K562 (cell line): ENCODE measurements at regions not wholly inside any gene's neighbourhood (a gene's known extent, or its start where the extent isn't known, plus 50 kb on each side); places are given as distances from the start of the nearest gene placed in this dataset.

Experiments
- ATAC-seq: fragments of 200-7000 bp; cut with Tn5 transposase; 3 replicates; pipeline ENCODE4 v1.9.1; 2020; ENCODE audit warnings: moderate library complexity
- BruUV-seq: library from RNA; stranded (reverse); fragments of 400-500 nt; replicated peaks from 2 replicates; lab custom pipeline; 2021; lab: Mats Ljungman, UMichigan
- CTCF ChIA-PET: fragments of 300-600 bp; formaldehyde crosslinking; extraction: SDS; loops from one replicate; lab custom pipeline; 2021; ENCODE audit warnings: low intra/inter-chr PET ratio; lab: Yijun Ruan, JAX
- POLR2A ChIA-PET: fragments of 300-600, 350-650 bp; sonication (Branson Sonifier 250); formaldehyde crosslinking; extraction: SDS; loops from one replicate; lab custom pipeline; 2021; ENCODE audit warnings: antibody characterized with exemption, inconsistent platforms; lab: Yijun Ruan, JAX
- DNase-seq, 4 experiments: peaks; one replicate each; pipeline versions ENCODE4 v3.0.0 to v3.0.0-alpha.2; 2011 to 2018; ENCODE audit warnings: low spot score in 3 of 4, mixed read lengths in 3 of 4; ENCODE audit errors: extremely low read depth in 1 of 4
- FAIRE-seq: peaks from 2 replicates; lab custom pipeline; 2011; peaks lifted over from hg19 to GRCh38; lab: Jason Lieb, UNC
- H2AFZ ChIP-seq: 2 replicates; pipeline ENCODE4 v1.6.0; 2011; ENCODE audit warnings: low read depth, low read length, control low read depth, inconsistent platforms
- H3K27ac ChIP-seq: fragments of 200-600 bp; 3 replicates; pipeline ENCODE4 v1.8.0; 2011; ENCODE audit warnings: low read depth, mild to moderate bottlenecking, control low read depth, inconsistent platforms, low read length, moderate library complexity, mixed read lengths; ENCODE audit errors: extremely low read depth
- H3K27me3 ChIP-seq, 2 experiments: fragments of 300-600 bp in 1 of 2; 2 replicates in 1 of 2; 3 replicates in 1 of 2; pipeline versions ENCODE4 v1.6.0 to v1.8.0; 2011; ENCODE audit warnings: inconsistent platforms in 2 of 2, low read length in 2 of 2, mild to moderate bottlenecking in 1 of 2, mixed read lengths in 1 of 2, moderate library complexity in 1 of 2; ENCODE audit not compliant: control insufficient read depth in 2 of 2, insufficient read depth in 2 of 2
- H3K36me3 ChIP-seq: fragments of 300-600 bp; 3 replicates; pipeline ENCODE4 v1.8.0; 2011; ENCODE audit warnings: mild to moderate bottlenecking, low read length, inconsistent platforms; ENCODE audit not compliant: control insufficient read depth, insufficient read depth
- H3K4me1 ChIP-seq, 2 experiments: fragments of 200-600 bp in 1 of 2; replicated peaks in 1 of 2; 2 replicates in 1 of 2; 3 replicates in 1 of 2; pipeline versions ENCODE4 v1.5.1 to v1.8.0; 2011; ENCODE audit warnings: inconsistent platforms in 2 of 2, low read length in 2 of 2, mild to moderate bottlenecking in 1 of 2, mixed read lengths in 1 of 2, moderate library complexity in 1 of 2; ENCODE audit not compliant: control insufficient read depth in 2 of 2, insufficient read depth in 2 of 2
- H3K4me2 ChIP-seq: 2 replicates; pipeline ENCODE4 v1.6.1; 2011; ENCODE audit warnings: low read length, control low read depth, inconsistent platforms, mixed read lengths; ENCODE audit not compliant: insufficient read depth
- H3K4me3 ChIP-seq: fragments of 200-600 bp; sonication (generic), shearing (Covaris generic); 2 replicates; pipeline ENCODE4 v1.5.1; 2016; ENCODE audit warnings: control low read depth, inconsistent platforms
- H3K79me2 ChIP-seq: fragments of 200-600 bp; 3 replicates; pipeline ENCODE4 v1.8.0; 2011; ENCODE audit warnings: low read length, inconsistent platforms; ENCODE audit not compliant: control insufficient read depth, insufficient read depth
- H3K9ac ChIP-seq, 2 experiments: 2 replicates each; pipeline versions ENCODE4 v1.6.0 to v1.6.1; 2011; ENCODE audit warnings: low read depth in 2 of 2, low read length in 2 of 2, control low read depth in 1 of 2, inconsistent platforms in 1 of 2, mild to moderate bottlenecking in 1 of 2, mixed read lengths in 1 of 2; ENCODE audit not compliant: insufficient read depth in 1 of 2
- H3K9me1 ChIP-seq: one replicate; pipeline ENCODE4 v1.6.0; 2011; ENCODE audit warnings: inconsistent platforms, mild to moderate bottlenecking, low read length, moderate library complexity; ENCODE audit not compliant: control insufficient read depth, insufficient read depth
- H3K9me3 ChIP-seq: replicated peaks from 2 replicates; pipeline ENCODE4 v1.5.1; 2011; ENCODE audit warnings: low read depth, low read length, inconsistent platforms; ENCODE audit not compliant: control insufficient read depth, insufficient read depth
- H4K20me1 ChIP-seq: replicated peaks from 2 replicates; pipeline ENCODE4 v1.6.1; 2011; ENCODE audit warnings: low read length, inconsistent platforms, mixed read lengths; ENCODE audit not compliant: control insufficient read depth, insufficient read depth
- ATF7 ChIP-seq: fragments of 450-650 bp; IDR thresholded peaks from 2 replicates; pipeline ENCODE4 v1.7.1; 2014; ENCODE audit warnings: mild to moderate bottlenecking, moderate library complexity
- ETS2 ChIP-seq: IDR thresholded peaks from 2 replicates; pipeline ENCODE4 v1.6.1; 2016; ENCODE audit warnings: borderline replicate concordance, missing genetic modification characterization, mild to moderate bottlenecking, moderate library complexity, missing compliant biosample characterization; ENCODE audit not compliant: poor library complexity, severe bottlenecking
- POLR2B ChIP-seq: fragments of 450-650 bp; IDR thresholded peaks from 2 replicates; pipeline ENCODE4 v1.6.1; 2018; ENCODE audit warnings: low read depth; ENCODE audit not compliant: partially characterized antibody
- PRMT5 ChIP-seq: sonication (generic); formaldehyde crosslinking; IDR thresholded peaks from 2 replicates; pipeline ENCODE4 v1.5.0; 2020; ENCODE audit warnings: missing genetic modification reagents
- PTBP1 ChIP-seq: fragments of 200-400 bp; formaldehyde crosslinking; IDR thresholded peaks from 2 replicates; pipeline ENCODE4 v1.6.1; 2017; ENCODE audit warnings: low read depth, low read length
- PYGO2 ChIP-seq: fragments of 450-650 bp; IDR thresholded peaks from 2 replicates; pipeline ENCODE4 v1.6.1; 2016; ENCODE audit warnings: mild to moderate bottlenecking, missing genetic modification characterization, moderate library complexity, missing compliant biosample characterization
- TAL1 ChIP-seq: fragments of 450-650 bp; IDR thresholded peaks from 2 replicates; pipeline ENCODE4 v1.6.1; 2016; ENCODE audit warnings: mild to moderate bottlenecking
- ZNF174 ChIP-seq: fragments of 250-450 bp; sonication (Bioruptor Pico); IDR thresholded peaks from 2 replicates; pipeline ENCODE4 v1.4.0; 2020; ENCODE audit warnings: mild to moderate bottlenecking
- ZNF668 ChIP-seq: fragments of 250-450 bp; sonication (Bioruptor Pico); IDR thresholded peaks from 2 replicates; pipeline ENCODE4 v1.8.0; 2022; ENCODE audit warnings: mild to moderate bottlenecking, inconsistent platforms
- ZNF76 ChIP-seq: fragments of 250-450 bp; sonication (Bioruptor Pico); IDR thresholded peaks from 2 replicates; pipeline ENCODE4 v1.4.0; 2020; ENCODE audit warnings: mild to moderate bottlenecking, moderate library complexity, borderline replicate concordance
- ZSCAN32 ChIP-seq: fragments of 450-650 bp; formaldehyde crosslinking; IDR thresholded peaks from 2 replicates; pipeline ENCODE4 v1.4.0; 2020; ENCODE audit warnings: mild to moderate bottlenecking, moderate library complexity
- WGBS: fragments of 100-300 bp; shearing (Covaris generic); methylation state at CpG from one replicate; pipeline ENCODE4 v1.1.6; 2016; ENCODE audit warnings: low coverage, mixed read lengths; ENCODE audit not compliant: insufficient coverage; ENCODE audit errors: missing lambda C conversion rate; 5-methylcytosine and 5-hydroxymethylcytosine counted together
- in situ Hi-C: fragments of 300-500 bp; cut with MboI; formaldehyde crosslinking; loops from 4 replicates; pipeline ENCODE4 v1.15.0; 2018; ENCODE audit warnings: inconsistent platforms, mixed read lengths
- intact Hi-C: fragments of 100-400 bp; cut with micrococcal nuclease; formaldehyde crosslinking; loops from 2 replicates; pipeline ENCODE4 v1.14.2; 2022
- TF ChIP-seq, protein P1 (sequence below): fragments of 250-450 bp; sonication (Bioruptor Pico); IDR thresholded peaks from 2 replicates; pipeline ENCODE4 v1.5.0; 2021; ENCODE audit warnings: mild to moderate bottlenecking, moderate library complexity

- Histone ChIP-seq H3K9me3 (no peaks in the 10 kb centered on the region), H3K9ac (no peak overlapping the region), H3K27ac (no peak overlapping the region), H2AFZ (no peak overlapping the region), H3K27me3 (no peaks in the 10 kb centered on the region), H3K9me1 (no peaks in the 10 kb centered on the region), H3K4me3 (no peak overlapping the region), H3K79me2 (no peaks in the 10 kb centered on the region), H4K20me1 (no peaks in the 10 kb centered on the region), H3K4me1 (no peaks in the 10 kb centered on the region), H3K36me3 (no peaks in the 10 kb centered on the region), H3K4me2 (no peak overlapping the region)
- in situ Hi-C loops (no loop called here), intact Hi-C loops (no loop called here)
- ChIA-PET CTCF (no interaction called here), POLR2A (no interaction called here)
- ATAC-seq (no peak), FAIRE-seq (no peak), DNase-seq (no peak)
- TF ChIP-seq ZNF76 (no peak), ZNF174 (no peak), ATF7 (no peak), ETS2 (tag) (no peak), TAL1 (no peak)
- BruUV-seq: no TSS peak
Measured at GRCh38 chr13:62290542-62290941, 874.9 kb upstream of the PCDH20 start.

- FAIRE-seq: no peak
- no TSS peak for BruUV-seq
- H4K20me1 ChIP-seq: no peaks in the 10 kb centered on the region
- no peaks in the 10 kb centered on the region for H3K27me3 ChIP-seq
- ATAC-seq: no peak
- no peak for DNase-seq
- H3K9me1 ChIP-seq: no peaks in the 10 kb centered on the region
- H3K4me1 ChIP-seq: no peaks in the 10 kb centered on the region
- TF ChIP-seq PRMT5 (CRISPR knock-in tag): no peak
- no peak for TF ChIP-seq ZSCAN32 (CRISPR knock-in tag)
- no peak for TF ChIP-seq PTBP1
- no peak for TF ChIP-seq ZNF668 (CRISPR knock-in tag)
- TF ChIP-seq PYGO2 (tag): no peak
- TF ChIP-seq, protein P1, sequence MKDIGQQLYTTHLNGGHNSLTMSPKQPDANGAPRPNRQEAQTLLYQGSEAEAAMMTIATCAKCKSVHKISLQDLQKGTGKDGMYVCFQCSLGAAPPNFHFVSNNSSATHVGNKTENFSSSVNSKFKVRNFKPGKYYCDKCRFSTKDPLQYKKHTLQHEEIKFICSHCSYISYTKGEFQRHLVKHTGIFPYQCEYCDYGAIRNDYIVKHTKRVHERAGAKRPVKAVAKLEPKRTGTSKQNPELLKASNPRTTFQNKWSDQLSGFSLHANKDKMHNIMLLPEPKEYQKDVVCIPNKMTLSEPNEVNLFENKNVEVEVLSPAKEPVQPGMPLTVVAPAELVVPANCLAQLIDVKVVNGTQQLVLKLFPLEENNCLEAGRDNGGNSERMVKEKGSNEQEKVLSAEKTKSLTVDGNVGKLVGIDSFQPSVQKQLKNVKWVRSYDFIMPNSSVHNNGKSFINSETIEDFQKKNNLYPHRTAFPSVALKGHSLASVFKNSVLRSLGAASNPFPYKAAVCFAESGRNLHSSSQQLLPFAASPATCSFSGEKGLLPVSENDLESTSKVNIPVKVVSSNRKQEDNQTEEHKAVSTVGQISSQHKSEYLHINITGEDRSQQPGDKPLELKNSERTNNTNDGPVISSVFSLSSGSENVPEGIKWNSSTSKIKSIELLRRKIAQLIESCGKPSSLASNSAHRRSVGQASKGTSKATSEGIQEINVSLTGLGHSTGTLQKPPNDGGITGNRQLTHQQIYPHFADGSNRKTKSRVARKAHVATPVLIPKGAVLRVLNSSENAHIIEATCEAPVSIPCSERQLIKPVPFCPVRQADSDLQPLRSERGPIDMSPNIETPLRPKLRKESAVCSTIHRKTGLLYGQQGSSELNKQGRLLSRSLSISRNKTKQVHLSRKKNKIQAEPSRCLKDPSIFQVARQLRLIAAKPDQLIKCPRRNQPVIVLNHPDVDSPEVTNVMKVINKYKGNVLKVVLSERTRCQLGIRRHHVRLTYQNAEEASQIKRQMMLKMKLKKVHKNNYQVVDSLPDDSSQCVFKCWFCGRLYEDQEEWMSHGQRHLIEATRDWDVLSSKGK (CRISPR knock-in tag): no peak
- no peak for TF ChIP-seq POLR2B
- TF ChIP-seq, all 486 proteins: peak for 0
- intact Hi-C loops: no loop called here
- POLR2A ChIA-PET: no interaction called here
- in situ Hi-C loops: no loop called here
- Histone ChIP-seq H2AFZ (no peak overlapping the region), H3K27ac (no peak overlapping the region), H3K9me3 (no peaks in the 10 kb centered on the region), H3K9ac (no peak overlapping the region), H3K79me2 (no peaks in the 10 kb centered on the region), H3K36me3 (no peaks in the 10 kb centered on the region), H3K4me3 (no peak overlapping the region), H3K4me2 (no peak overlapping the region)
- WGBS: 0% methylated on average over 1 of the region's 2 CpGs
- CTCF ChIA-PET: no interaction called here
Measured at GRCh38 chr13:62287764-62288163, 872.1 kb upstream of the PCDH20 start.
